DOHH2 (cell line): ENCODE measurements at regions not wholly inside any gene's neighbourhood (a gene's known extent, or its start where the extent isn't known, plus 50 kb on each side); places are given as distances from the start of the nearest gene placed in this dataset.

Experiments
- EZH2phosphoT487 ChIP-seq: fragments of 200-600 bp; sonication (generic); IDR thresholded peaks from 2 replicates; pipeline ENCODE4 v1.6.1; 2017; ENCODE audit warnings: borderline replicate concordance, mild to moderate bottlenecking, antibody characterized with exemption, low read length, moderate library complexity, mixed read lengths
- TF ChIP-seq, protein P1 (sequence below): fragments of 200-600 bp; sonication (generic); IDR thresholded peaks from one replicate; pipeline ENCODE4 v1.5.1; 2014; ENCODE audit warnings: antibody characterized with exemption, mild to moderate bottlenecking, low read depth, low read length; ENCODE audit not compliant: poor library complexity, severe bottlenecking

- TF ChIP-seq, protein P1, sequence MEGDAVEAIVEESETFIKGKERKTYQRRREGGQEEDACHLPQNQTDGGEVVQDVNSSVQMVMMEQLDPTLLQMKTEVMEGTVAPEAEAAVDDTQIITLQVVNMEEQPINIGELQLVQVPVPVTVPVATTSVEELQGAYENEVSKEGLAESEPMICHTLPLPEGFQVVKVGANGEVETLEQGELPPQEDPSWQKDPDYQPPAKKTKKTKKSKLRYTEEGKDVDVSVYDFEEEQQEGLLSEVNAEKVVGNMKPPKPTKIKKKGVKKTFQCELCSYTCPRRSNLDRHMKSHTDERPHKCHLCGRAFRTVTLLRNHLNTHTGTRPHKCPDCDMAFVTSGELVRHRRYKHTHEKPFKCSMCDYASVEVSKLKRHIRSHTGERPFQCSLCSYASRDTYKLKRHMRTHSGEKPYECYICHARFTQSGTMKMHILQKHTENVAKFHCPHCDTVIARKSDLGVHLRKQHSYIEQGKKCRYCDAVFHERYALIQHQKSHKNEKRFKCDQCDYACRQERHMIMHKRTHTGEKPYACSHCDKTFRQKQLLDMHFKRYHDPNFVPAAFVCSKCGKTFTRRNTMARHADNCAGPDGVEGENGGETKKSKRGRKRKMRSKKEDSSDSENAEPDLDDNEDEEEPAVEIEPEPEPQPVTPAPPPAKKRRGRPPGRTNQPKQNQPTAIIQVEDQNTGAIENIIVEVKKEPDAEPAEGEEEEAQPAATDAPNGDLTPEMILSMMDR = no peak
- TF ChIP-seq EZH2phosphoT487 = no peak
Observed at GRCh38 chr14:97544571-97544970, 747.4 kb downstream of the VRK1 start.
